Left renal pelvis (tissue), 4 donors: ENCODE measurements at regions not wholly inside any gene's neighbourhood (a gene's known extent, or its start where the extent isn't known, plus 50 kb on each side); places are given as distances from the start of the nearest gene placed in this dataset.

Experiments
- DNase-seq, 4 donors: peaks; one replicate each; pipeline ENCODE4 v3.0.0-alpha.2; 2013; ENCODE audit warnings: low read depth in 4 of 4, low spot score in 3 of 4

- peak in 3 of 4 donors; percentile 53 to 55 (median 53) for DNase-seq
These were observed 104.2 kb upstream of the PFN2 start for GRCh38 chr3:150074697-150075416.

GRCh38 chr3:150074277-150074676, 103.6 kb upstream of the PFN2 start:
- DNase-seq, result no peak

- no peak for DNase-seq
These were observed 102.8 kb upstream of the PFN2 start for GRCh38 chr3:150073513-150073912.

GRCh38 chr3:150073031-150073430, 102.3 kb upstream of the PFN2 start:
- DNase-seq, result no peak

GRCh38 chr3:150072576-150072975, 101.9 kb upstream of the PFN2 start:
- DNase-seq, result no peak

- no peak for DNase-seq
These were observed 99.6 kb upstream of the PFN2 start for GRCh38 chr3:150070271-150070670.

- no peak for DNase-seq
These were observed 98.9 kb upstream of the PFN2 start for GRCh38 chr3:150069633-150070032.

GRCh38 chr3:150069154-150069527, 98.4 kb upstream of the PFN2 start:
- DNase-seq, result no peak

GRCh38 chr3:150068440-150069153, 97.9 kb upstream of the PFN2 start:
- no peak for DNase-seq

GRCh38 chr3:150067561-150067960, 96.9 kb upstream of the PFN2 start:
- DNase-seq, result no peak

GRCh38 chr3:150064971-150065370, 94.3 kb upstream of the PFN2 start:
- DNase-seq, result no peak

- DNase-seq, result no peak
These were observed 92.5 kb upstream of the PFN2 start for GRCh38 chr3:150063237-150063636.

- DNase-seq, result no peak
These were observed 91.8 kb upstream of the PFN2 start for GRCh38 chr3:150062492-150062891.

- no peak for DNase-seq
These were observed 90.8 kb upstream of the PFN2 start for GRCh38 chr3:150061288-150062024.

GRCh38 chr3:150059729-150060128, 89.0 kb upstream of the PFN2 start:
- DNase-seq, result no peak

- no peak for DNase-seq
These were observed 88.5 kb upstream of the PFN2 start for GRCh38 chr3:150059241-150059640.

- DNase-seq, result no peak
These were observed 86.5 kb upstream of the PFN2 start for GRCh38 chr3:150057227-150057626.

- no peak for DNase-seq
These were observed 84.6 kb upstream of the PFN2 start for GRCh38 chr3:150055332-150055731.

GRCh38 chr3:150054635-150055034, 83.9 kb upstream of the PFN2 start:
- no peak for DNase-seq

GRCh38 chr3:150050510-150050909, 79.8 kb upstream of the PFN2 start:
- DNase-seq, result no peak

GRCh38 chr3:150049317-150049716, 78.6 kb upstream of the PFN2 start:
- DNase-seq, result no peak

GRCh38 chr3:150041877-150042276, 71.2 kb upstream of the PFN2 start:
- DNase-seq, result no peak
